Fibroblast of lung (primary cell): ENCODE measurements at regions not wholly inside any gene's neighbourhood (a gene's known extent, or its start where the extent isn't known, plus 50 kb on each side); places are given as distances from the start of the nearest gene placed in this dataset.

Source experiments
- CTCF ChIP-seq, 2 donors: IDR thresholded peaks in 1 of 2; conservative IDR thresholded peaks in 1 of 2; 1 replicate in 1 of 2; 2 replicates in 1 of 2; pipeline ENCODE4 v1.5.1; 2011 to 2012; ENCODE audit warnings: low read length in 2 of 2, control low read depth in 1 of 2, inconsistent platforms in 1 of 2, low read depth in 1 of 2, mild to moderate bottlenecking in 1 of 2
- EZH2 ChIP-seq: IDR thresholded peaks from 2 replicates; pipeline ENCODE4 v1.5.1; 2012; ENCODE audit warnings: low read length, control low read depth, mild to moderate bottlenecking; ENCODE audit errors: missing control alignments

- TF ChIP-seq CTCF (conservative IDR thresholded peaks at IDR 0.05 in 1 of 2, IDR thresholded peaks at IDR 0.05 in 1 of 2; ENCODE audit: low read depth in 1 of 2, low read length in 2 of 2) (no peak), EZH2 (no peak)
These were observed 308.9 kb upstream of the POM121L12 start for GRCh38 chr7:52726493-52726892.
